ENCODE measurements at regions not wholly inside any gene's neighbourhood (a gene's known extent, or its start where the extent isn't known, plus 50 kb on each side); places are given as distances from the start of the nearest gene placed in this dataset.

GRCh38 chr17:71035226-71035625, 865.9 kb downstream of the KCNJ2 start:
- no peaks in the 10 kb centered on the region for H3K27me3 ChIP-seq (ENCODE audit: low read depth)
- no peak for DNase-seq
- H3K9me3 ChIP-seq = no peaks in the 10 kb centered on the region
- H3K27ac ChIP-seq = no peak overlapping the region
- H3K4me1 ChIP-seq = no peaks in the 10 kb centered on the region
- no peak for TF ChIP-seq CTCF (IDR thresholded peaks at IDR 0.05)
- intact Hi-C loops (cut with DNase I) = no loop called here
- H3K4me3 ChIP-seq = no peak overlapping the region
- no peaks in the 10 kb centered on the region for H3K36me3 ChIP-seq
- no peak for ATAC-seq

- no peak for DNase-seq
- Histone ChIP-seq H3K4me3 (no peak overlapping the region), H3K27me3 (ENCODE audit: low read depth) (no peaks in the 10 kb centered on the region), H3K4me1 (no peaks in the 10 kb centered on the region), H3K9me3 (no peaks in the 10 kb centered on the region), H3K27ac (no peak overlapping the region), H3K36me3 (no peaks in the 10 kb centered on the region)
- no peak for ATAC-seq
- intact Hi-C loops (cut with DNase I) = no loop called here
- TF ChIP-seq CTCF (IDR thresholded peaks at IDR 0.05) = no peak
Observed at GRCh38 chr17:71037386-71037785, 868.1 kb downstream of the KCNJ2 start.

- intact Hi-C loops (cut with DNase I) = no loop called here
- ATAC-seq = no peak
Observed at GRCh38 chr17:71039391-71039790, 870.1 kb downstream of the KCNJ2 start.

GRCh38 chr17:71052971-71053370, 883.6 kb downstream of the KCNJ2 start:
- no peak for DNase-seq
- no peak for TF ChIP-seq CTCF (IDR thresholded peaks at IDR 0.05)
- no peak for ATAC-seq
- no peaks in the 10 kb centered on the region for H3K9me3 ChIP-seq
- H3K4me3 ChIP-seq = no peak overlapping the region
- H3K36me3 ChIP-seq = no peaks in the 10 kb centered on the region
- peaks cover 4% of the 10 kb centered on the region for H3K27me3 ChIP-seq (ENCODE audit: low read depth)
- no peak overlapping the region for H3K27ac ChIP-seq
- intact Hi-C loops (cut with DNase I) = no loop called here
- no peaks in the 10 kb centered on the region for H3K4me1 ChIP-seq

More at GRCh38 chr17:71039391-71039790, 870.1 kb downstream of the KCNJ2 start:
- Histone ChIP-seq H3K27ac (no peak overlapping the region), H3K9me3 (no peaks in the 10 kb centered on the region), H3K27me3 (ENCODE audit: low read depth) (no peaks in the 10 kb centered on the region), H3K4me1 (no peaks in the 10 kb centered on the region), H3K36me3 (no peaks in the 10 kb centered on the region), H3K4me3 (no peak overlapping the region)
- no peak for DNase-seq
- TF ChIP-seq CTCF (IDR thresholded peaks at IDR 0.05) = no peak

- no peaks in the 10 kb centered on the region for H3K9me3 ChIP-seq
- no peak overlapping the region for H3K4me3 ChIP-seq
- DNase-seq (no peak), ATAC-seq (no peak)
- H3K4me1 ChIP-seq = no peaks in the 10 kb centered on the region
- H3K36me3 ChIP-seq = no peaks in the 10 kb centered on the region
- H3K27me3 ChIP-seq (ENCODE audit: low read depth) = peaks cover 4% of the 10 kb centered on the region
- no peak for TF ChIP-seq CTCF (IDR thresholded peaks at IDR 0.05)
- no peak overlapping the region for H3K27ac ChIP-seq
- intact Hi-C loops (cut with DNase I) = no loop called here
Observed at GRCh38 chr17:71055128-71055527, 885.8 kb downstream of the KCNJ2 start.

- no peak for TF ChIP-seq CTCF (IDR thresholded peaks at IDR 0.05)
- ATAC-seq (no peak), DNase-seq (no peak)
Observed at GRCh38 chr17:71057448-71057847, 888.1 kb downstream of the KCNJ2 start.

More at GRCh38 chr17:71057448-71057847, 888.1 kb downstream of the KCNJ2 start:
- Histone ChIP-seq H3K27ac (no peak overlapping the region), H3K9me3 (no peaks in the 10 kb centered on the region), H3K4me3 (no peak overlapping the region), H3K36me3 (no peaks in the 10 kb centered on the region), H3K27me3 (ENCODE audit: low read depth) (no peaks in the 10 kb centered on the region), H3K4me1 (no peaks in the 10 kb centered on the region)
- intact Hi-C loops (cut with DNase I) = no loop called here

Measured in lower lobe of right lung (tissue), 2 donors.